ENCODE measurements at regions not wholly inside any gene's neighbourhood (a gene's known extent, or its start where the extent isn't known, plus 50 kb on each side); places are given as distances from the start of the nearest gene placed in this dataset.
"Not testable (repeated sequence)": the region's sequence is repeated elsewhere in the genome, so short reads cannot be mapped to it uniquely, and the experiment has no call there.

GRCh38 chr2:186354160-186354559 is 131.9 kb upstream of the ZC3H15 start:
- TF ChIP-seq CTCF, POLR2A (IDR thresholded peaks at IDR 0.05): not testable (repeated sequence)
